SK-N-SH (cell line): ENCODE measurements at regions not wholly inside any gene's neighbourhood (a gene's known extent, or its start where the extent isn't known, plus 50 kb on each side); places are given as distances from the start of the nearest gene placed in this dataset.

Experiments used
- CTCF ChIA-PET: fragments of 300-600, 350-600 bp; formaldehyde crosslinking; extraction: SDS; loops from one replicate; lab custom pipeline; 2021; lab: Yijun Ruan, JAX
- POLR2A ChIA-PET: fragments of 350-600 bp; sonication (Branson Sonifier 250); formaldehyde crosslinking; extraction: SDS; loops from one replicate; lab custom pipeline; 2020; ENCODE audit warnings: antibody characterized with exemption, inconsistent platforms; lab: Yijun Ruan, JAX
- DNase-seq: peaks from one replicate; pipeline ENCODE4 v3.0.0; 2012
- H2AFZ ChIP-seq: fragments of 200-600 bp; sonication (generic); 2 replicates; pipeline ENCODE4 v1.8.1; 2016; ENCODE audit warnings: antibody characterized with exemption, mild to moderate bottlenecking, low read depth
- H3F3A ChIP-seq: fragments of 200-600 bp; sonication (generic); replicated peaks from 2 replicates; pipeline ENCODE3; 2016; ENCODE audit warnings: antibody characterized with exemption, mild to moderate bottlenecking; ENCODE audit not compliant: insufficient read depth
- H3K27ac ChIP-seq, 2 experiments: fragments of 200-500 bp in 1 of 2; fragments of 200-600 bp in 1 of 2; sonication (Bioruptor generic) in 1 of 2; sonication (generic), shearing (Covaris generic) in 1 of 2; 2 replicates each; pipeline versions ENCODE4 v1.5.1 to v1.6.1; 2014 to 2016; ENCODE audit warnings: low read depth in 2 of 2, inconsistent platforms in 1 of 2, low read length in 1 of 2, mild to moderate bottlenecking in 1 of 2, mixed read lengths in 1 of 2
- H3K27me3 ChIP-seq: fragments of 200-600 bp; sonication (generic), shearing (Covaris generic); 2 replicates; pipeline ENCODE4 v1.6.1; 2016; ENCODE audit warnings: mixed run types; ENCODE audit not compliant: insufficient read depth
- H3K36me3 ChIP-seq, 2 experiments: fragments of 200-500 bp in 1 of 2; fragments of 200-600 bp in 1 of 2; sonication (Bioruptor generic) in 1 of 2; sonication (generic) in 1 of 2; replicated peaks in 1 of 2; 2 replicates each; pipeline versions ENCODE3 to v1.5.1; 2014 to 2016; ENCODE audit warnings: low read length in 1 of 2, mild to moderate bottlenecking in 1 of 2; ENCODE audit not compliant: insufficient read depth in 2 of 2, control insufficient read depth in 1 of 2
- H3K4me1 ChIP-seq, 2 experiments: fragments of 200-500 bp in 1 of 2; fragments of 200-600 bp in 1 of 2; sonication (Bioruptor generic) in 1 of 2; sonication (generic), shearing (Covaris generic) in 1 of 2; 2 replicates each; pipeline versions ENCODE4 v1.5.1 to v1.6.1; 2014 to 2016; ENCODE audit warnings: low read depth in 1 of 2, low read length in 1 of 2, mixed run types in 1 of 2; ENCODE audit not compliant: insufficient read depth in 2 of 2, control insufficient read depth in 1 of 2
- H3K4me2 ChIP-seq: fragments of 200-600 bp; sonication (generic), shearing (Covaris generic); 2 replicates; pipeline ENCODE4 v1.6.1; 2017; ENCODE audit warnings: mixed run types
- H3K4me3 ChIP-seq, 2 experiments: fragments of 200-500 bp in 1 of 2; fragments of 200-600 bp in 1 of 2; sonication (Bioruptor generic) in 1 of 2; sonication (generic), shearing (Covaris generic) in 1 of 2; 2 replicates each; pipeline versions ENCODE4 v1.5.1 to v1.8.1; 2014 to 2016; ENCODE audit warnings: low read depth in 2 of 2, inconsistent platforms in 1 of 2, low read length in 1 of 2, mild to moderate bottlenecking in 1 of 2, mixed read lengths in 1 of 2, moderate library complexity in 1 of 2
- H3K79me2 ChIP-seq: fragments of 200-600 bp; sonication (generic); 2 replicates; pipeline ENCODE4 v1.8.1; 2017; ENCODE audit warnings: mild to moderate bottlenecking; ENCODE audit not compliant: insufficient read depth
- H3K9ac ChIP-seq: fragments of 200-600 bp; sonication (generic); 2 replicates; pipeline ENCODE4 v1.6.1; 2017; ENCODE audit warnings: mixed run types
- H3K9me2 ChIP-seq: fragments of 200-600 bp; sonication (generic); 2 replicates; pipeline ENCODE4 v1.6.1; 2017; ENCODE audit warnings: mixed run types
- H3K9me3 ChIP-seq: fragments of 200-600 bp; sonication (generic); 2 replicates; pipeline ENCODE4 v1.6.1; 2017; ENCODE audit warnings: mixed run types, mild to moderate bottlenecking, moderate library complexity
- H4K20me1 ChIP-seq: fragments of 200-600 bp; sonication (generic); 2 replicates; pipeline ENCODE4 v1.6.1; 2017; ENCODE audit warnings: mild to moderate bottlenecking, mixed run types; ENCODE audit not compliant: insufficient read depth
- ELF1 ChIP-seq: IDR thresholded peaks from 2 replicates; pipeline ENCODE4 v1.4.0; 2012
- FOSL2 ChIP-seq: IDR thresholded peaks from 2 replicates; pipeline ENCODE4 v1.4.0; 2012; ENCODE audit warnings: low read depth, mild to moderate bottlenecking, moderate library complexity, borderline replicate concordance
- FOXM1 ChIP-seq: IDR thresholded peaks from 2 replicates; pipeline ENCODE4 v1.4.0; 2012; ENCODE audit warnings: low read depth, mild to moderate bottlenecking
- GABPA ChIP-seq: IDR thresholded peaks from 2 replicates; pipeline ENCODE4 v1.4.0; 2012; ENCODE audit warnings: low read depth, mild to moderate bottlenecking
- MXI1 ChIP-seq: IDR thresholded peaks from 2 replicates; pipeline ENCODE4 v1.6.1; 2012; ENCODE audit warnings: mild to moderate bottlenecking, low read depth, low read length, improper control_type of control experiment
- NFIC ChIP-seq: IDR thresholded peaks from 2 replicates; pipeline ENCODE4 v1.4.0; 2012; ENCODE audit warnings: borderline replicate concordance
- RXRA ChIP-seq: IDR thresholded peaks from 2 replicates; pipeline ENCODE4 v1.4.0; 2012; ENCODE audit warnings: low read depth, mild to moderate bottlenecking, borderline replicate concordance
- WGBS: methylation state at CpG from one replicate; pipeline ENCODE4 v1.1.6; 2017; ENCODE audit warnings: low lambda C conversion rate; 5-methylcytosine and 5-hydroxymethylcytosine counted together
- TF ChIP-seq, protein P1 (sequence below): fragments of 200-600 bp; sonication (generic); IDR thresholded peaks from 2 replicates; pipeline ENCODE4 v1.6.1; 2017; ENCODE audit warnings: antibody characterized with exemption, mild to moderate bottlenecking, moderate library complexity
- TF ChIP-seq, protein P2 (sequence below): IDR thresholded peaks from 2 replicates; pipeline ENCODE4; 2012
- TF ChIP-seq, protein P3 (sequence below): IDR thresholded peaks from 2 replicates; pipeline ENCODE4 v1.4.0; 2012; ENCODE audit warnings: low read depth, borderline replicate concordance
- TF ChIP-seq, protein P4 (sequence below): fragments of 150-350 bp; IDR thresholded peaks from 2 replicates; pipeline ENCODE4 v1.6.1; 2016; ENCODE audit warnings: mild to moderate bottlenecking, low read depth, low read length
- TF ChIP-seq, protein P5 (sequence below): fragments of 150-350 bp; IDR thresholded peaks from 2 replicates; pipeline ENCODE4 v1.6.1; 2017; ENCODE audit warnings: antibody characterized with exemption, low read length, low read depth, borderline replicate concordance
- TF ChIP-seq, protein P6 (sequence below): IDR thresholded peaks from 2 replicates; pipeline ENCODE4 v1.4.0; 2012; ENCODE audit warnings: low read depth, borderline replicate concordance
- TF ChIP-seq, protein P7 (sequence below): IDR thresholded peaks from 2 replicates; pipeline ENCODE4 v1.6.1; 2012; ENCODE audit warnings: mild to moderate bottlenecking, low read depth, low read length, moderate library complexity

DNA sequence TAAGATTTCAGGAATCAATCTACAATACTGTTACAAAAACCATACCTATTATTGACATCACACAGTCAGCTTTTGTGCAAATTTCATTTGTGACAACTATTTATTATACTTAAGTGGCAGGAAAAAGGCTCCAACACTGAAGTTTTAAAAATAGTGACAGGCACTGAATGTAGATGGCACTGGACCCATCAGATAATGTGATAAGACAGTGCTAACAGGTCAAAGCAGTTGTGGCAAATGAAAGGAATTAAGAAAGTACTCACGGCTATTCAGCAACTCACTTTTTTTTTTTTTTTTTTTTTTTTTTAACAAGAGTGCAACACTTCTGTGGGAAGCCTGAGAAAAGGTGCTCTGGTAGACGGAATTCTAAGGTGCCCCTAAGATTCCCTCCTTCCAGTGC is 115.0 kb upstream of the MEF2C start:
- TF ChIP-seq RXRA (no peak), ELF1 (no peak), FOSL2 (no peak), FOXM1 (no peak), NFIC (no peak), MXI1 (no peak), GABPA (no peak)
- TF ChIP-seq, protein P1, sequence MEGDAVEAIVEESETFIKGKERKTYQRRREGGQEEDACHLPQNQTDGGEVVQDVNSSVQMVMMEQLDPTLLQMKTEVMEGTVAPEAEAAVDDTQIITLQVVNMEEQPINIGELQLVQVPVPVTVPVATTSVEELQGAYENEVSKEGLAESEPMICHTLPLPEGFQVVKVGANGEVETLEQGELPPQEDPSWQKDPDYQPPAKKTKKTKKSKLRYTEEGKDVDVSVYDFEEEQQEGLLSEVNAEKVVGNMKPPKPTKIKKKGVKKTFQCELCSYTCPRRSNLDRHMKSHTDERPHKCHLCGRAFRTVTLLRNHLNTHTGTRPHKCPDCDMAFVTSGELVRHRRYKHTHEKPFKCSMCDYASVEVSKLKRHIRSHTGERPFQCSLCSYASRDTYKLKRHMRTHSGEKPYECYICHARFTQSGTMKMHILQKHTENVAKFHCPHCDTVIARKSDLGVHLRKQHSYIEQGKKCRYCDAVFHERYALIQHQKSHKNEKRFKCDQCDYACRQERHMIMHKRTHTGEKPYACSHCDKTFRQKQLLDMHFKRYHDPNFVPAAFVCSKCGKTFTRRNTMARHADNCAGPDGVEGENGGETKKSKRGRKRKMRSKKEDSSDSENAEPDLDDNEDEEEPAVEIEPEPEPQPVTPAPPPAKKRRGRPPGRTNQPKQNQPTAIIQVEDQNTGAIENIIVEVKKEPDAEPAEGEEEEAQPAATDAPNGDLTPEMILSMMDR = no peak
- TF ChIP-seq, protein P2, sequence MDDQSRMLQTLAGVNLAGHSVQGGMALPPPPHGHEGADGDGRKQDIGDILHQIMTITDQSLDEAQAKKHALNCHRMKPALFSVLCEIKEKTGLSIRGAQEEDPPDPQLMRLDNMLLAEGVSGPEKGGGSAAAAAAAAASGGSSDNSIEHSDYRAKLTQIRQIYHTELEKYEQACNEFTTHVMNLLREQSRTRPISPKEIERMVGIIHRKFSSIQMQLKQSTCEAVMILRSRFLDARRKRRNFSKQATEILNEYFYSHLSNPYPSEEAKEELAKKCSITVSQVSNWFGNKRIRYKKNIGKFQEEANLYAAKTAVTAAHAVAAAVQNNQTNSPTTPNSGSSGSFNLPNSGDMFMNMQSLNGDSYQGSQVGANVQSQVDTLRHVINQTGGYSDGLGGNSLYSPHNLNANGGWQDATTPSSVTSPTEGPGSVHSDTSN = no peak
- TF ChIP-seq, protein P3, sequence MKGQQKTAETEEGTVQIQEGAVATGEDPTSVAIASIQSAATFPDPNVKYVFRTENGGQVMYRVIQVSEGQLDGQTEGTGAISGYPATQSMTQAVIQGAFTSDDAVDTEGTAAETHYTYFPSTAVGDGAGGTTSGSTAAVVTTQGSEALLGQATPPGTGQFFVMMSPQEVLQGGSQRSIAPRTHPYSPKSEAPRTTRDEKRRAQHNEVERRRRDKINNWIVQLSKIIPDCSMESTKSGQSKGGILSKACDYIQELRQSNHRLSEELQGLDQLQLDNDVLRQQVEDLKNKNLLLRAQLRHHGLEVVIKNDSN = no peak
- TF ChIP-seq, protein P4, sequence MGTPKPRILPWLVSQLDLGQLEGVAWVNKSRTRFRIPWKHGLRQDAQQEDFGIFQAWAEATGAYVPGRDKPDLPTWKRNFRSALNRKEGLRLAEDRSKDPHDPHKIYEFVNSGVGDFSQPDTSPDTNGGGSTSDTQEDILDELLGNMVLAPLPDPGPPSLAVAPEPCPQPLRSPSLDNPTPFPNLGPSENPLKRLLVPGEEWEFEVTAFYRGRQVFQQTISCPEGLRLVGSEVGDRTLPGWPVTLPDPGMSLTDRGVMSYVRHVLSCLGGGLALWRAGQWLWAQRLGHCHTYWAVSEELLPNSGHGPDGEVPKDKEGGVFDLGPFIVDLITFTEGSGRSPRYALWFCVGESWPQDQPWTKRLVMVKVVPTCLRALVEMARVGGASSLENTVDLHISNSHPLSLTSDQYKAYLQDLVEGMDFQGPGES = no peak
- TF ChIP-seq, protein P5, sequence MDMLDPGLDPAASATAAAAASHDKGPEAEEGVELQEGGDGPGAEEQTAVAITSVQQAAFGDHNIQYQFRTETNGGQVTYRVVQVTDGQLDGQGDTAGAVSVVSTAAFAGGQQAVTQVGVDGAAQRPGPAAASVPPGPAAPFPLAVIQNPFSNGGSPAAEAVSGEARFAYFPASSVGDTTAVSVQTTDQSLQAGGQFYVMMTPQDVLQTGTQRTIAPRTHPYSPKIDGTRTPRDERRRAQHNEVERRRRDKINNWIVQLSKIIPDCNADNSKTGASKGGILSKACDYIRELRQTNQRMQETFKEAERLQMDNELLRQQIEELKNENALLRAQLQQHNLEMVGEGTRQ = no peak
- TF ChIP-seq, protein P6, sequence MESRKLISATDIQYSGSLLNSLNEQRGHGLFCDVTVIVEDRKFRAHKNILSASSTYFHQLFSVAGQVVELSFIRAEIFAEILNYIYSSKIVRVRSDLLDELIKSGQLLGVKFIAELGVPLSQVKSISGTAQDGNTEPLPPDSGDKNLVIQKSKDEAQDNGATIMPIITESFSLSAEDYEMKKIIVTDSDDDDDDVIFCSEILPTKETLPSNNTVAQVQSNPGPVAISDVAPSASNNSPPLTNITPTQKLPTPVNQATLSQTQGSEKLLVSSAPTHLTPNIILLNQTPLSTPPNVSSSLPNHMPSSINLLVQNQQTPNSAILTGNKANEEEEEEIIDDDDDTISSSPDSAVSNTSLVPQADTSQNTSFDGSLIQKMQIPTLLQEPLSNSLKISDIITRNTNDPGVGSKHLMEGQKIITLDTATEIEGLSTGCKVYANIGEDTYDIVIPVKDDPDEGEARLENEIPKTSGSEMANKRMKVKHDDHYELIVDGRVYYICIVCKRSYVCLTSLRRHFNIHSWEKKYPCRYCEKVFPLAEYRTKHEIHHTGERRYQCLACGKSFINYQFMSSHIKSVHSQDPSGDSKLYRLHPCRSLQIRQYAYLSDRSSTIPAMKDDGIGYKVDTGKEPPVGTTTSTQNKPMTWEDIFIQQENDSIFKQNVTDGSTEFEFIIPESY = no peak
- TF ChIP-seq, protein P7, sequence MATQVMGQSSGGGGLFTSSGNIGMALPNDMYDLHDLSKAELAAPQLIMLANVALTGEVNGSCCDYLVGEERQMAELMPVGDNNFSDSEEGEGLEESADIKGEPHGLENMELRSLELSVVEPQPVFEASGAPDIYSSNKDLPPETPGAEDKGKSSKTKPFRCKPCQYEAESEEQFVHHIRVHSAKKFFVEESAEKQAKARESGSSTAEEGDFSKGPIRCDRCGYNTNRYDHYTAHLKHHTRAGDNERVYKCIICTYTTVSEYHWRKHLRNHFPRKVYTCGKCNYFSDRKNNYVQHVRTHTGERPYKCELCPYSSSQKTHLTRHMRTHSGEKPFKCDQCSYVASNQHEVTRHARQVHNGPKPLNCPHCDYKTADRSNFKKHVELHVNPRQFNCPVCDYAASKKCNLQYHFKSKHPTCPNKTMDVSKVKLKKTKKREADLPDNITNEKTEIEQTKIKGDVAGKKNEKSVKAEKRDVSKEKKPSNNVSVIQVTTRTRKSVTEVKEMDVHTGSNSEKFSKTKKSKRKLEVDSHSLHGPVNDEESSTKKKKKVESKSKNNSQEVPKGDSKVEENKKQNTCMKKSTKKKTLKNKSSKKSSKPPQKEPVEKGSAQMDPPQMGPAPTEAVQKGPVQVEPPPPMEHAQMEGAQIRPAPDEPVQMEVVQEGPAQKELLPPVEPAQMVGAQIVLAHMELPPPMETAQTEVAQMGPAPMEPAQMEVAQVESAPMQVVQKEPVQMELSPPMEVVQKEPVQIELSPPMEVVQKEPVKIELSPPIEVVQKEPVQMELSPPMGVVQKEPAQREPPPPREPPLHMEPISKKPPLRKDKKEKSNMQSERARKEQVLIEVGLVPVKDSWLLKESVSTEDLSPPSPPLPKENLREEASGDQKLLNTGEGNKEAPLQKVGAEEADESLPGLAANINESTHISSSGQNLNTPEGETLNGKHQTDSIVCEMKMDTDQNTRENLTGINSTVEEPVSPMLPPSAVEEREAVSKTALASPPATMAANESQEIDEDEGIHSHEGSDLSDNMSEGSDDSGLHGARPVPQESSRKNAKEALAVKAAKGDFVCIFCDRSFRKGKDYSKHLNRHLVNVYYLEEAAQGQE = no peak
- Histone ChIP-seq H3K4me2 (no peak overlapping the region), H3K36me3 (no peaks in the 10 kb centered on the region), H3K9me3 (no peaks in the 10 kb centered on the region), H3K9me2 (no peaks in the 10 kb centered on the region), H3K27ac (no peak overlapping the region), H4K20me1 (no peaks in the 10 kb centered on the region), H3K27me3 (no peaks in the 10 kb centered on the region), H3K9ac (no peak overlapping the region), H3K79me2 (no peaks in the 10 kb centered on the region), H3F3A (no peaks in the 10 kb centered on the region), H3K4me1 (no peaks in the 10 kb centered on the region), H2AFZ (no peak overlapping the region), H3K4me3 (no peak overlapping the region)
- no peak for DNase-seq
- CTCF ChIA-PET = no interaction called here
- WGBS = 40% methylated on average over 2 of the region's 2 CpGs
- POLR2A ChIA-PET = no interaction called here
